ENCODE measurements at regions not wholly inside any gene's neighbourhood (a gene's known extent, or its start where the extent isn't known, plus 50 kb on each side); places are given as distances from the start of the nearest gene placed in this dataset.
"Not testable (repeated sequence)": the region's sequence is repeated elsewhere in the genome, so short reads cannot be mapped to it uniquely, and the experiment has no call there.

GRCh38 chr4:12579172-12579571 is 905.0 kb downstream of the RAB28 start:
- no peak for DNase-seq (ENCODE audit: low read depth)

DNA sequence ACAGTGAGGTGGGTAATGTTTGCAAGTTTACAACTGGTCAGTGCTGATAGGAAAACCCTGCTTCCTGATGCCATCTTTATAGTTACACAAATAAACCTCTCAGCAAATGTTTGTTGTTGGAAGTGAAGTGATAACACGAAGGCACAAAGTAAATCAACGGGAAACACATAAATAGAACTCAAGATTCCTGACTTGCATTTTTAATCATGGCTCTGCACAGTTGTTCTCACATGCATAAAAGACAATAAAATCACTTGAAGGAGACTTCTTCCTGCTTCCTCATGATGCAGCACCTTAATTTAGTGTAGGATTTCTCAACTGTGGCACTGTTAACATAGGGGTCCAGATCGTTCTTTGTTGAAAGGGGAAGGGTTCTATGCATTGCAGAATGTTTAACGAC is 907.7 kb downstream of the RAB28 start:
- no peak for DNase-seq (ENCODE audit: low read depth)

DNA sequence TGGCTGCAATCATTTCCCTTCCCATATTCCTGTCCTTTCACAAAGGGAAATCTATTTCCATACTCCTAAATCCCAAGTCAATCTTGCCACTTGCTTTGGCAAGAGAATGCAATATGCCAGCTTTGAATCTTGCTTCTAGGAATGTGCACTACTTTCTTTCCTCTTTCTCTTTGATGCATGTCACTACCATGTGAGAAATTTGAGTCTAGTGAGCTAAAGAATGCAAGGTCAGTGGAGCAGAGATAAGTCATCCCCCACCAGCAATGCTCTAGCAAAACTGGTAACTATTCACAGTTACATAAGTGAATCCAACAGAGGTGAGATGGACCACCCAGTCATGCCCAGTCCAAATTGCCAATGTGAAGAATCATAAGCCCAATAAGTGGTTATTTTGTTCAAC is 910.4 kb downstream of the RAB28 start:
- no peak for DNase-seq (ENCODE audit: low read depth)

GRCh38 chr4:12562476-12563140 is 921.5 kb downstream of the RAB28 start:
- no peak for DNase-seq (ENCODE audit: low read depth)

DNA sequence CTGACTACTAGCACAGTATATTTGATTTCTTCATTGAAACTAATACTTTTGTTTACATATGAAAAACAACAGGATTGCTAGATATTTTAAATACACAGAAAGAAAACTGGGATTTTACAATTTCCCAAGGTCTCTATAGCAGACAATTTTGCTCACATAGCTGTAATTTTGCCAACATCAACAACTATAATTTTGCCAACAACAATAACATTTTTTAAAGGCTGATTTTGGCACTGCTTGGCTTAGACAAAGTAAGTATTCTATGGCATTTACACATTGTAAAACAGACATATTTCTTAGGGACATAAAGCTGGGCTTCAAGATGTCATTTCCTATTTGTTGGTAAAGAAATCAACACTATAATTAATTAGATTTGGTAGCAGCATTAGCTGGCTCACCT is 922.1 kb downstream of the RAB28 start:
- no peak for DNase-seq (ENCODE audit: low read depth)

DNA sequence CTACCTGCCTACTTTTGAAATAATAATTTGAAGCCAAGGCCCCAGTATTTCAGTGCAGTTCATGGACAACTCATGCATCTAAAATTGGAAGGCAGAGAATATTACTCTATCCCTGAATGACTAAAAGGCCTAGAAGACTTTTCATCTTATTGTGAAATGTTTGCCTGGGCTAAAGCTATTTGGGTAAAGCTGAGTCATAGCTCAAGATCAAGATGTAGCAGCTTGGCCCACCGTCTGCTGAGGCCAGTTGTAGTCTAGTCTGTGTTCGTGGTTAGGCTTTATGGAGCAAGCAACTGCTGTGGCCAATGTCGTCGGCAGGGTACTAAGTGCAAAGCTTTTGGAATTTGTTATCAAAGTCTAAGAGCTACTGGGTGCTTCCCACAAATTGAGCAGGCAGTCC is 929.1 kb downstream of the RAB28 start:
- DNase-seq (ENCODE audit: low read depth), result no peak

GRCh38 chr4:12548678-12549077 is 935.5 kb downstream of the RAB28 start:
- DNase-seq (ENCODE audit: low read depth), result no peak

GRCh38 chr4:12545812-12546211 is 938.3 kb downstream of the RAB28 start:
- no peak for DNase-seq (ENCODE audit: low read depth)

- DNase-seq (ENCODE audit: low read depth), result no peak
Measured at GRCh38 chr4:12538162-12538561, 946.0 kb downstream of the RAB28 start.

DNA sequence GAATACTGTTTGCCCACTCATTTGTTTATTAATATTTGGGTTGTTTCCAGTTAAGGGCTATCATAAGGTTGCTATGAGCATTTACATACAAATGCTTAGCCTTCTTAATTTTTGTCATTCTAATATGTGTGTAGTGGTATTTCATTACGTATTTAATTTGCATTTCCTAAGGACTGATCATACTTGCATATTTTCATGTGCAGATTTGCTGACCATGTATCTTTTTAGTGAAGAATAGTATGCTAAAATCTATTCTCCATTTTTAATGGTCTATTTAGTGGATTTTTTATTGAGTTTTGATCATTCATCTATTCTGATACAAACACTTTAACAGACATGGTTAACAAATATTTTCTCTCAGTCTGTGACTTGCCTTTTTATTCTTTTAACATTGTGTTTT is 949.5 kb downstream of the RAB28 start:
- no peak for DNase-seq (ENCODE audit: low read depth)

GRCh38 chr4:12519426-12519825 is 964.7 kb downstream of the RAB28 start:
- no peak for DNase-seq (ENCODE audit: low read depth)

DNA sequence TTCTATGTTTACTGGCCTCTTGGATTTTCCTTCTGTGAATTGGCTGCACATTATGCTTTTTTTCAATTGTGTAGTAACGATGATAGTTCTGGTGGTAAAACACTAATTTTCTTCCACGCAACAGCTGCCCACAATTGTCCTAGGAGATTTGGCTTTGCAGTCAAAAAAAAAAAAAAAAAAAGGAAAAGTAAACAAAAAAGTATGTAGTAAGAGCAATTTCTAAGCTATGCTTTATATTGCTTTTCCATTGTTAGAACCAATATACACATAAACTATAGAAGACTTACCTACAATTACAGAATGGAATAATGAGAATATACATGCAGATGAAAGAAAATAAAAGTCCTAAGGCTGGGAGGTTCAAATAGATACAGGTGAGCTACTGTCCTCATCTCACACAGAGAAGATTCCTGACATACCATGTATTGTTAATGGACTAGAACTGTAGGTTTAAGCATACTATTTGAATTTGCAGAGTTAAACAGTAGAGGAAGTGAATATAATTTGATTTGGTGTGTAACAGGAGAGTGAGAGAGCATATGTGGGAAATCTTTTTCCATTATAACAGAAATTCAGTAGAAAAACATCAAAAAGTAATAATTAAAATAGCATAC is 976.2 kb downstream of the RAB28 start:
- DNase-seq (ENCODE audit: low read depth), result no peak

DNA sequence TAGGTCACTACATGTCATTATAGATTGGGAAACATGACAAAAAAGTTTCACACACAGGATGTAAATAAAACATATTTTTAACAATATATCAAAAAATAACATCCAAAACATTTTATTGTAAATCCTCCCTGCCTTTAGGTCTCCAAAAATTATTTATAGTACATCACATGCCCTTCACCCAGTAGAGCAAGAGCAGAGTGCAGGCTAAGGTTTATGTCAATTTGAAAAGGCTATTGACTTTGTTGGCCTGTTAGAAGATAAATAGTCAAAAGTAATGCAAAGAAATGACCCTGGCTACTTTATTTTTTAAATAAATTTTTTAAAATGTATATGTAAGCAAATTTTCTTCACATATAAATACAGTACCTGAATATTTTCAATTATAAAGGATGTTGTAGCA is 983.7 kb downstream of the RAB28 start:
- no peak for DNase-seq (ENCODE audit: low read depth)

DNA sequence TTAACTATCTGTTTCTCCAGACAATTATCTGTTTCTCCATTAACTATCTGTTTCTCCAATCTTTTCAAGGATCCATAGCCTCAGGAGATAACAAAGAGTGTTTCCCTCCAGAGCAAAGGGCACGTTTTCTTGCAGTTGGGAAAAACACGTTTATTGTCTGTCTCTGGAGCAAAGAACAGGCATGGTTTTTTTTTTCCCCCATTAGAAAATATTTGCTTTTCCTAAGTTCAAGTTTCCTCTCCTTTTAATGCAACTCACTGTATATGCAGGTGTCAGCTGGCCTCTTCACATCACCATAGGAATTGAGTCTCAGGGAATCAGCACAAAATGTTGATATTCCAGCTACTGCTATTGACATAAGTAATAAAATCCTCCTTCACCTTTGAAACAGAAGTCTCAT is 984.4 kb downstream of the RAB28 start:
- DNase-seq (ENCODE audit: low read depth), result no peak

DNA sequence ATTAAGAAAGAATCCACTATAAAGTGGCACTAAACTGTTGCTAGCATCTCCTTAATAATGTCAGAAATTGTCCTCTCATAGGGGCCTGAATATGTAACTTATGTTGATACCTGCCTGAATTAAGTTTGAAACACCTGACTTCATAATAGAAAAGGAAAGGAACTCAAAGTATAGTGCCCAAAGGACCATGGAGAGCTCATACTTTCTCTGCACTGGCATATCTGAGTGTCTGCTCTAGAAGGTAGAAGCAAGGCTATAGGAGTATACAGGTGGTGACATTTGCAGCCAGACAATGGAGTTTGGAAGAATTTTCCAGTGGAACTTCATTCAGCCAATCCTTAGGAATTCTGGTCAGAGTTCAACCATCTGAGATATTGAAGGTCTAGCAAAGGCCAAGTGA is 988.9 kb downstream of the RAB28 start:
- DNase-seq (ENCODE audit: low read depth), result no peak

GRCh38 chr4:12492730-12493393 is 991.3 kb downstream of the RAB28 start:
- no peak for DNase-seq (ENCODE audit: low read depth)

GRCh38 chr4:12488672-12489071 is 995.5 kb downstream of the RAB28 start:
- no peak for DNase-seq (ENCODE audit: low read depth)

- no peak for DNase-seq (ENCODE audit: low read depth)
Measured at GRCh38 chr4:12487000-12487399, 997.1 kb downstream of the RAB28 start.

- DNase-seq (ENCODE audit: low read depth), result no peak
Measured at GRCh38 chr4:12472087-12472486, 1012.1 kb downstream of the RAB28 start.

GRCh38 chr4:12471193-12471592 is 1012.9 kb downstream of the RAB28 start:
- no peak for DNase-seq (ENCODE audit: low read depth)

GRCh38 chr4:12461576-12461975 is 1022.6 kb downstream of the RAB28 start:
- DNase-seq (ENCODE audit: low read depth), result not testable (repeated sequence)

- no peak for DNase-seq (ENCODE audit: low read depth)
Measured at GRCh38 chr4:12459126-12459525, 1025.0 kb downstream of the RAB28 start.

- no peak for DNase-seq (ENCODE audit: low read depth)
Measured at GRCh38 chr4:12458621-12459020, 1025.5 kb downstream of the RAB28 start.

- DNase-seq (ENCODE audit: low read depth), result no peak
Measured at GRCh38 chr4:12452291-12452690, 1023.6 kb upstream of the HS3ST1 start.
